ENCODE measurements at regions not wholly inside any gene's neighbourhood (a gene's known extent, or its start where the extent isn't known, plus 50 kb on each side); places are given as distances from the start of the nearest gene placed in this dataset.

GRCh38 chr1:219304227-219305226, 130.8 kb downstream of the LYPLAL1 start:
- DNase-seq, result no peak

- no peak for DNase-seq
These were observed 129.0 kb downstream of the LYPLAL1 start for GRCh38 chr1:219302697-219303096.

GRCh38 chr1:219299420-219299819, 125.7 kb downstream of the LYPLAL1 start:
- DNase-seq, result no peak

GRCh38 chr1:219298571-219299148, 125.0 kb downstream of the LYPLAL1 start:
- DNase-seq, result no peak

GRCh38 chr1:219296430-219297355, 123.0 kb downstream of the LYPLAL1 start:
- DNase-seq, result no peak

GRCh38 chr1:219294251-219294650, 120.6 kb downstream of the LYPLAL1 start:
- DNase-seq, result no peak

GRCh38 chr1:219293410-219293809, 119.7 kb downstream of the LYPLAL1 start:
- no peak for DNase-seq

GRCh38 chr1:219292999-219293398, 119.3 kb downstream of the LYPLAL1 start:
- no peak for DNase-seq

- DNase-seq, result no peak
These were observed 118.7 kb downstream of the LYPLAL1 start for GRCh38 chr1:219292341-219292740.

GRCh38 chr1:219289171-219289570, 115.5 kb downstream of the LYPLAL1 start:
- no peak for DNase-seq

- no peak for DNase-seq
These were observed 109.9 kb downstream of the LYPLAL1 start for GRCh38 chr1:219283541-219283940.

GRCh38 chr1:219281831-219282230, 108.2 kb downstream of the LYPLAL1 start:
- DNase-seq, result no peak

GRCh38 chr1:219279017-219279770, 105.5 kb downstream of the LYPLAL1 start:
- no peak for DNase-seq

GRCh38 chr1:219278288-219278687, 104.6 kb downstream of the LYPLAL1 start:
- no peak for DNase-seq

- DNase-seq, result no peak
These were observed 103.8 kb downstream of the LYPLAL1 start for GRCh38 chr1:219277304-219278105.

GRCh38 chr1:219276049-219276738, 102.5 kb downstream of the LYPLAL1 start:
- no peak for DNase-seq

- DNase-seq, result no peak
These were observed 99.5 kb downstream of the LYPLAL1 start for GRCh38 chr1:219273088-219273686.

GRCh38 chr1:219271818-219272535, 98.3 kb downstream of the LYPLAL1 start:
- DNase-seq, result no peak

GRCh38 chr1:219269171-219269570, 95.5 kb downstream of the LYPLAL1 start:
- DNase-seq, result no peak

GRCh38 chr1:219266524-219266923, 92.8 kb downstream of the LYPLAL1 start:
- DNase-seq, result no peak
